ENCODE measurements at regions not wholly inside any gene's neighbourhood (a gene's known extent, or its start where the extent isn't known, plus 50 kb on each side); places are given as distances from the start of the nearest gene placed in this dataset.

GRCh38 chr20:60135276-60135675, 177.1 kb downstream of the CDH26 start:
- TF ChIP-seq ZSCAN5A (tag by site-specific recombination; IDR thresholded peaks at IDR 0.05) (no peak), CTCF (tag by site-specific recombination; IDR thresholded peaks at IDR 0.05) (no peak), ZNF280D (tag by site-specific recombination; IDR thresholded peaks at IDR 0.05) (no peak), ZNF121 (tag by site-specific recombination; IDR thresholded peaks at IDR 0.05) (no peak), SCRT1 (tag by site-specific recombination; IDR thresholded peaks at IDR 0.05; ENCODE audit: borderline replicate concordance) (no peak), YY1 (tag by site-specific recombination; IDR thresholded peaks at IDR 0.05) (no peak), ZNF362 (tag by site-specific recombination; IDR thresholded peaks at IDR 0.05) (no peak), REST (tag by site-specific recombination; IDR thresholded peaks at IDR 0.05) (no peak), ZBTB49 (tag by site-specific recombination; IDR thresholded peaks at IDR 0.05; ENCODE audit: low read depth) (no peak), ZNF140 (tag by site-specific recombination; IDR thresholded peaks at IDR 0.05) (no peak), ZNF514 (tag by site-specific recombination; IDR thresholded peaks at IDR 0.05) (no peak), ZNF146 (tag by site-specific recombination; IDR thresholded peaks at IDR 0.05) (no peak)

Data from HEK293 (cell line).